HT1080 (cell line): ENCODE measurements at regions not wholly inside any gene's neighbourhood (a gene's known extent, or its start where the extent isn't known, plus 50 kb on each side); places are given as distances from the start of the nearest gene placed in this dataset.

ENCODE experiments used
- DNase-seq: peaks from one replicate; pipeline ENCODE4 v3.0.0-alpha.2; 2015; ENCODE audit warnings: low read depth

DNA sequence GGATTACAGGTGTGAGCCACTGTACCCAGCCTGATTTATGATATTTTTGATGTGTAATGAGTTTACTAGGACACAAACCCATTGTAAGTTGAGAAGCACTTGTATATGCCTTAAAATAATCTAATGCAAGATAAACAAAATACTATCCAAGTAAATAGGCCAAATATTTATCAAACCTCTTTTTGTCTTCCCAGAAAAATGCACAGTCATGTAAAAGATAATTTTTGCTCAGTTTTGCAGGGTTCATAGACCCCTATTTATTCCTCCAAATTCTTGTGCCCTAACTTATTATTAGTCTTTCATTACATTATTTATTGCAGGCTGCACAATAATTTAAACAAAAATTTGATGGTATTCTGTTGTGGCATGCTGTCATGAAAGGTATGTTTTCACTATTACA is 1290.7 kb downstream of the STIM2 start:
- DNase-seq = no peak

- DNase-seq = peak; percentile 49
Observed at GRCh38 chr4:28167411-28167810, 1306.8 kb downstream of the STIM2 start.

GRCh38 chr4:28176942-28177341 is 1316.3 kb downstream of the STIM2 start:
- DNase-seq = no peak

GRCh38 chr4:28177641-28178040 is 1317.0 kb downstream of the STIM2 start:
- no peak for DNase-seq

DNA sequence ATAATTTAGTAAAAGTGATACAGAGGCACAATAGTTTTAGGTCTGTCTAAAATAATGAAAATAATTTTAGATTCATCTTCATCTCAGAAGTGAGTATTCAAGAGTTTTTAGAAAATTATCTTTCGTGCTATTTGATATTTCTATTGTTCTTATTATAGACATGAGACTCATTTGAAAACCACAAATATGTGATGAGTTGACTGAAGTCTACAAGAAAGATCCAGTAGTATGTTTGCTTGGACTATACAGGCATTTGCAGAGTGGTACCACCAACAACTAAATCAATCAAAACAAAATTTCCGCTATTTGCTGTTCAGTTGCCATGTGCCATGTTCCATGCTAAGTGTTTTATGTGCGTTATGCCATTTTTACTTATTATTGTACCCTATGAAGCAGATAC is 1318.5 kb downstream of the STIM2 start:
- DNase-seq = no peak

GRCh38 chr4:28209371-28209924 is 1348.8 kb downstream of the STIM2 start:
- DNase-seq = no peak

DNA sequence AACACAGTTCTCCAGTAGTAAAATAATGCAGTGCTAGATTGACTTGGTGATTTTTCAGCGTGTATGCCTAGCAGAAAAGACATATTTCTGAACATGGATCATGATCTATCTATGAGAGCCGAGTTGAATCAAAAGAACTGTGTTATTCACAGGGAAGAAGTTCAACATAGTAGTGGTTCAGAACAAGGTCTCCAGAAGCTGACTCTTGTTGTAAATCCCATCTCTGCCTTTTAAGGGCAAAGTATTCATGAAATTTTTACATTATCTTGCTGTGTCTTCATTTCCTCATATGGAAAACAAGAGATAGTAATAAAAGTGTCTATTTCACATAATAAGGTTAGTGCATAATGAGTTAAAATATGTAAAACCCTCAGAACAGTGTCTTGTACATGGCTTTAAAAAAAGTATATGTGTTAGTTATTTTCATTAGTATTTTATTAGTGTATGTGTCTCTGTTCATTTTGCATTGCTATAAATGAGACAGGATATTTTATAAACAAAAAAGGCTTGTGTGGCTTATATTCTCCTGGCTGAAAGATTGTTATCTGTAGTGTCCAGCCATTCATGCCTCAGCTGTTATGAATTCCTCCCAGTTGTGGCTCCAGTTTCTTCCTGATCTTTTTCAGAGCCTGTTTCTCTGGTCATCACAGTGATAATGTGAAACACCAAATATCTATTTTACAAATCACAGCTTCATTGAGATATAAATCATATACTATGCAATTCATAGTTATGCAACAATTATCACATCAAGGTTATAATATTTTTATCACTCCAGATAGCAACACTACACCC is 1351.2 kb downstream of the STIM2 start:
- DNase-seq = no peak

GRCh38 chr4:28221536-28221935 is 1360.9 kb downstream of the STIM2 start:
- DNase-seq = no peak

DNA sequence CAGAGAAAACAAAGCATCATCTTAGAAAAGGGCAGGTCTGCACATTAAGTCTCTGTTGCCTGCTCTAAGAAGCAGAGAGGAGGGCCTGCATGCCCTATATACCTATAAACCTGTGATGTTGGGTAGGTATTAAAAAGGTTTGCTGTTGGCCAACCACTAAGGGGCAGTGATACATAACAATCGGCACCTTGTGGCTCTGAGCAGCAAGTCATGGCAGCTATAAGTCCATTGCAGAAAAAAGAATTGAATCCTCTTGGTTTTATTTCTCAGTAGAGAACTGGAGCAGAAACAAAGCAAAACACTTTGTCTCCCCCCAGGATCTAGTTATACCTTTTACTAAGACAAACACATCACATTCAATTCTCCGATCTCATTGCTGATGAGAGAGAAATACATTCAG is 1364.4 kb downstream of the STIM2 start:
- peak; percentile 39 for DNase-seq

- DNase-seq = no peak
Observed at GRCh38 chr4:28225689-28226353, 1365.2 kb downstream of the STIM2 start.

GRCh38 chr4:28226962-28227361 is 1366.3 kb downstream of the STIM2 start:
- DNase-seq = no peak

DNA sequence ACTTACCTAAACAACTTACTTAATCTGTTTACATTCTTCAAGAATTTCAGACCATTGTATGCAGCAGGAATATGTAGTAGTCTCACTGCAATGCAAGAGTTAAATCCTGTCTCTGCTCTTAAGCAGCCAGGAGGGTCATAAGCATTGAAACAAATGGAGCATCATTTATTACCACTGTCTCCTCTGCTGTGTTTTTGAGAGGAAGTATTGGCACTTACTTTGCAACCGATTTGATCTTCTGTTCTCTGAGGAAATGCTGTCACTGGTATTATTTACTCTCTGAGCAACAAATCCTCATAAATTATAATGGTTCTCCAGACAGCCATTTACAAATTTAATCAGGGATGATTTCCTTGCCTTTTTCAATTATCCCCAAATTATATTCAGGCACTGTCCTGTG is 1367.1 kb downstream of the STIM2 start:
- DNase-seq = no peak

GRCh38 chr4:28228561-28229491 is 1368.2 kb downstream of the STIM2 start:
- DNase-seq = no peak

- no peak for DNase-seq
Observed at GRCh38 chr4:28232376-28232775, 1371.7 kb downstream of the STIM2 start.

GRCh38 chr4:28232951-28233350 is 1372.3 kb downstream of the STIM2 start:
- DNase-seq = no peak

DNA sequence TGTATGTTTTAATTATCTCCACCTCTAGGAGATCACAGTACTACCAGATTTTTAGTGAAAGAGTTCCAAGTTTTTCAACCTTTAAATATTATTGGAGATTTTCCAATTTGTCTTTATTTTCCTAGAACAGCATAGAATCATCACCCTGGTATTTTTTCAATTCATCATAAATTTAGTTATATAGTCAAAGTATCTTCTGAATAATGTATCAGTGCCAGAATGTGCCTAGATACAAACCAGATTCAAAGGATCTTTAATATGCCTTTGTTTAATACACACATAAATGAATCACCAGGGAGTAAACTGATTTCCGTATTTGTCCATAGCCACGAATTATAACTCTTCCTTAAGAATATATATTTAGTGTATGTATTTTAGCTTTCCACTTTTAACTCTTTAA is 1373.1 kb downstream of the STIM2 start:
- DNase-seq = no peak

GRCh38 chr4:28238876-28239275 is 1378.2 kb downstream of the STIM2 start:
- DNase-seq = no peak

GRCh38 chr4:28241021-28241420 is 1380.4 kb downstream of the STIM2 start:
- DNase-seq = no peak

- no peak for DNase-seq
Observed at GRCh38 chr4:28247805-28248204, 1387.2 kb downstream of the STIM2 start.

- DNase-seq = no peak
Observed at GRCh38 chr4:28248269-28248668, 1387.6 kb downstream of the STIM2 start.

DNA sequence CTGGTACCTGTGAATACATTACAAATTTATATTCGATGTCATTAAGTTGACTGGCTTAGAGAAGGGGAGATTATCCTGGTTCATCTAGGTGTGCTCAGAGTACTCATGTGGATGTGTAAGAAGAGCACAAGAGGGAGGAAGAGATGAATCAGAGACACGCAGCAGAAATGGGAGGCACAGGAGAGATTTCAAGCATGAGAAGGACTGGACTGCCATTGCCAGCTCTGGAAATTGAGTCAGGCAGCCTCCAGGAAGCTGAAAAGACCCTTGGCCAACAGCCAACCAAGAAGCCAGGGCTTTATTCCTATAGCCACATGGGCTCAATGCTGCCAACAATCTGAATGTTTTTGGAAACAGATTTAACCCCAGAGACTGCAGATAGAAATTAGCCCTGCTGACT is 1390.0 kb downstream of the STIM2 start:
- DNase-seq = no peak

GRCh38 chr4:28251831-28252230 is 1391.2 kb downstream of the STIM2 start:
- no peak for DNase-seq
